Astrocyte (in vitro differentiated cells and primary cell): ENCODE measurements at regions not wholly inside any gene's neighbourhood (a gene's known extent, or its start where the extent isn't known, plus 50 kb on each side); places are given as distances from the start of the nearest gene placed in this dataset.

Experiments
- DNase-seq: peaks from one replicate; pipeline ENCODE4 v3.0.0-alpha.2; 2010; ENCODE audit warnings: low read depth
- FAIRE-seq: peaks from 2 replicates; lab custom pipeline; 2011; peaks lifted over from hg19 to GRCh38; lab: Jason Lieb, UNC
- H2AFZ ChIP-seq: 2 replicates; pipeline ENCODE4 v1.6.0; 2012; ENCODE audit warnings: low read depth, low read length, inconsistent platforms
- H3K27ac ChIP-seq: 2 replicates; pipeline ENCODE4 v1.5.1; 2011; ENCODE audit warnings: low read depth, low read length, inconsistent platforms
- H3K27me3 ChIP-seq: 2 replicates; pipeline ENCODE4 v1.6.0; 2011; ENCODE audit warnings: low read length, inconsistent platforms; ENCODE audit not compliant: insufficient read depth
- H3K36me3 ChIP-seq: 2 replicates; pipeline ENCODE4 v1.5.1; 2011; ENCODE audit warnings: low read length, inconsistent platforms; ENCODE audit not compliant: insufficient read depth
- H3K4me1 ChIP-seq: 2 replicates; pipeline ENCODE4 v1.5.1; 2011; ENCODE audit warnings: low read length, inconsistent platforms; ENCODE audit not compliant: insufficient read depth
- H3K4me2 ChIP-seq: 2 replicates; pipeline ENCODE4 v1.6.0; 2012; ENCODE audit warnings: low read length, inconsistent platforms
- H3K4me3 ChIP-seq: 2 replicates; pipeline ENCODE4 v1.5.1; 2011; ENCODE audit warnings: low read depth, mild to moderate bottlenecking, low read length, inconsistent platforms; ENCODE audit not compliant: insufficient read depth
- H3K79me2 ChIP-seq: 2 replicates; pipeline ENCODE4 v1.6.0; 2012; ENCODE audit warnings: mild to moderate bottlenecking, low read length, inconsistent platforms; ENCODE audit not compliant: insufficient read depth
- H3K9ac ChIP-seq: 2 replicates; pipeline ENCODE4 v1.6.0; 2012; ENCODE audit warnings: mild to moderate bottlenecking, low read length, inconsistent platforms
- H3K9me3 ChIP-seq: 2 replicates; pipeline ENCODE4 v1.5.1; 2012; ENCODE audit warnings: low read depth, mild to moderate bottlenecking, low read length, inconsistent platforms; ENCODE audit not compliant: insufficient read depth
- H4K20me1 ChIP-seq: 2 replicates; pipeline ENCODE4 v1.6.0; 2012; ENCODE audit warnings: low read length, inconsistent platforms; ENCODE audit not compliant: insufficient read depth
- H3K27ac Mint-ChIP-seq: one replicate; pipeline ENCODE4 v1.8.0; 2021; ENCODE audit warnings: mild to moderate bottlenecking, mixed read lengths; ENCODE audit not compliant: unreplicated experiment
- H3K27me3 Mint-ChIP-seq: one replicate; pipeline ENCODE4 v1.8.0; 2021; ENCODE audit warnings: low read depth, mixed read lengths; ENCODE audit not compliant: unreplicated experiment
- H3K36me3 Mint-ChIP-seq: one replicate; pipeline ENCODE4 v1.8.0; 2021; ENCODE audit warnings: low read depth, mixed read lengths; ENCODE audit not compliant: unreplicated experiment
- H3K4me1 Mint-ChIP-seq: one replicate; pipeline ENCODE4 v1.8.0; 2021; ENCODE audit warnings: low read depth, mixed read lengths; ENCODE audit not compliant: unreplicated experiment
- H3K4me3 Mint-ChIP-seq: one replicate; pipeline ENCODE4 v1.8.0; 2021; ENCODE audit warnings: mild to moderate bottlenecking, moderate library complexity, mixed read lengths; ENCODE audit not compliant: unreplicated experiment
- H3K9me3 Mint-ChIP-seq: one replicate; pipeline ENCODE4 v1.8.0; 2021; ENCODE audit warnings: mild to moderate bottlenecking, mixed read lengths; ENCODE audit not compliant: unreplicated experiment
- CTCF ChIP-seq: IDR thresholded peaks from 2 replicates; pipeline ENCODE4 v1.5.1; 2011; ENCODE audit warnings: low read depth, mild to moderate bottlenecking, inconsistent platforms, low read length, moderate library complexity; ENCODE audit not compliant: insufficient read depth
- EZH2 ChIP-seq: IDR thresholded peaks from 2 replicates; pipeline ENCODE4 v1.6.1; 2012; ENCODE audit warnings: mild to moderate bottlenecking, low read length, inconsistent platforms; ENCODE audit not compliant: insufficient read depth

DNA sequence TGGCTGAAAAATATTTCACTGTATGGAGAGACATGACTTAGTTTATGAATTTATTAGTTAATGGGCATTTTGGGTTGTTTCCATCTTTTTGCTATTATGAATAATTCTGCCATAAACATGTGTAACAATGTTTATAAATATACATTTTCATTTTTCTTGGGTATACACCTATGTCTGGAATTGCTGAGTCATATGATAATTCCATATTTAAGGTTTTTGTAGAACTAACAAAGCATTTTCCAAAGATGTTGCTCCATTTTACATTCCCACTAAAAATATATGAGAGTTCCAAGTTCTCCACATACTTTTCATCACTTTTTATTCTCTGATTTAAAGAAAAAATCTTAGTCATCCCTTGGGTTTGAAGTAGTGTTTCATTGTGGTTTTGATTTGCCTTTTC is 108.8 kb upstream of the LRRTM4 start:
- no peak overlapping the region for H3K27ac Mint-ChIP-seq
- Histone ChIP-seq H3K9me3 (peaks cover 3% of the 10 kb centered on the region), H3K79me2 (no peaks in the 10 kb centered on the region), H3K9ac (no peak overlapping the region), H3K4me3 (no peak overlapping the region), H4K20me1 (no peaks in the 10 kb centered on the region), H3K4me2 (no peak overlapping the region), H3K36me3 (no peaks in the 10 kb centered on the region), H3K27ac (no peak overlapping the region), H3K4me1 (no peaks in the 10 kb centered on the region), H2AFZ (no peak overlapping the region), H3K27me3 (no peaks in the 10 kb centered on the region)
- TF ChIP-seq CTCF (no peak), EZH2 (no peak)
- H3K4me3 Mint-ChIP-seq: no peak overlapping the region
- FAIRE-seq (no peak), DNase-seq (no peak)
- H3K4me1 Mint-ChIP-seq: no peaks in the 10 kb centered on the region
- no peaks in the 10 kb centered on the region for H3K36me3 Mint-ChIP-seq
- H3K27me3 Mint-ChIP-seq: no peaks in the 10 kb centered on the region
- H3K9me3 Mint-ChIP-seq: no peaks in the 10 kb centered on the region

- Histone ChIP-seq H3K36me3 (no peaks in the 10 kb centered on the region), H4K20me1 (no peaks in the 10 kb centered on the region), H3K79me2 (no peaks in the 10 kb centered on the region), H3K27ac (no peak overlapping the region), H2AFZ (no peak overlapping the region), H3K9ac (no peak overlapping the region), H3K27me3 (no peaks in the 10 kb centered on the region), H3K9me3 (peaks cover 3% of the 10 kb centered on the region), H3K4me3 (no peak overlapping the region), H3K4me2 (no peak overlapping the region), H3K4me1 (no peaks in the 10 kb centered on the region)
- Mint-ChIP-seq H3K9me3 (peaks cover 1% of the 10 kb centered on the region), H3K36me3 (no peaks in the 10 kb centered on the region), H3K4me1 (no peaks in the 10 kb centered on the region), H3K27ac (no peak overlapping the region), H3K27me3 (no peaks in the 10 kb centered on the region), H3K4me3 (no peak overlapping the region)
- DNase-seq (no peak), FAIRE-seq (no peak)
- no peak for TF ChIP-seq EZH2
- TF ChIP-seq CTCF: no peak
Observed at GRCh38 chr2:77633601-77634000, 111.4 kb upstream of the LRRTM4 start.

GRCh38 chr2:77640924-77641323 is 118.7 kb upstream of the LRRTM4 start:
- Mint-ChIP-seq H3K9me3 (peaks cover 7% of the 10 kb centered on the region), H3K4me1 (no peaks in the 10 kb centered on the region), H3K36me3 (no peaks in the 10 kb centered on the region), H3K4me3 (no peak overlapping the region), H3K27me3 (no peaks in the 10 kb centered on the region), H3K27ac (no peak overlapping the region)
- Histone ChIP-seq H3K27ac (no peak overlapping the region), H3K36me3 (no peaks in the 10 kb centered on the region), H3K27me3 (no peaks in the 10 kb centered on the region), H2AFZ (no peak overlapping the region), H3K79me2 (no peaks in the 10 kb centered on the region), H3K4me3 (no peak overlapping the region), H3K4me1 (no peaks in the 10 kb centered on the region), H3K4me2 (no peak overlapping the region), H3K9me3 (peaks cover 9% of the 10 kb centered on the region), H4K20me1 (no peaks in the 10 kb centered on the region), H3K9ac (no peak overlapping the region)
- TF ChIP-seq EZH2: no peak
- no peak for TF ChIP-seq CTCF
- FAIRE-seq (no peak), DNase-seq (no peak)
